ENCODE measurements at regions not wholly inside any gene's neighbourhood (a gene's known extent, or its start where the extent isn't known, plus 50 kb on each side); places are given as distances from the start of the nearest gene placed in this dataset.

DNA sequence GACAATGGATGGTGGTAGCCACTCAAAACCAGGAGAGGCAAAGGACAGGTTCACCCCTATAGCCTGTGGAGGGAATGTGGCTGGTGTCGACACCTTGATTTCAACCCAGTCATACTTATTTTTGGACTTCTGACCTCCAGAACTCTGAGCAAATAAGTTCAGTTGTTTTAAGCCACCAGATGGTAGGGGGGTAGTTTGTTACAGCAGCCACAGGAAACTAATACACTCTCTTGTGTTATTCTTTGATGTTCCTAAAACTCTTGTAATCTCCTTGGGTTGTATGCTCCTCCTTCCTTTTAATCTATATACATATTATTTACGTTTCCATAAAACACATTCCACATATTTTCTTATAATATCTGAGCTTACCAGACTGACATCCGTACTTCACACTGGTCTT, 65.9 kb downstream of the ZBTB18 start:
- no peak for DNase-seq (ENCODE audit: low read depth)
- H3K4me3 ChIP-seq (ENCODE audit: low read length), result no peak overlapping the region
- TF ChIP-seq, protein P1, sequence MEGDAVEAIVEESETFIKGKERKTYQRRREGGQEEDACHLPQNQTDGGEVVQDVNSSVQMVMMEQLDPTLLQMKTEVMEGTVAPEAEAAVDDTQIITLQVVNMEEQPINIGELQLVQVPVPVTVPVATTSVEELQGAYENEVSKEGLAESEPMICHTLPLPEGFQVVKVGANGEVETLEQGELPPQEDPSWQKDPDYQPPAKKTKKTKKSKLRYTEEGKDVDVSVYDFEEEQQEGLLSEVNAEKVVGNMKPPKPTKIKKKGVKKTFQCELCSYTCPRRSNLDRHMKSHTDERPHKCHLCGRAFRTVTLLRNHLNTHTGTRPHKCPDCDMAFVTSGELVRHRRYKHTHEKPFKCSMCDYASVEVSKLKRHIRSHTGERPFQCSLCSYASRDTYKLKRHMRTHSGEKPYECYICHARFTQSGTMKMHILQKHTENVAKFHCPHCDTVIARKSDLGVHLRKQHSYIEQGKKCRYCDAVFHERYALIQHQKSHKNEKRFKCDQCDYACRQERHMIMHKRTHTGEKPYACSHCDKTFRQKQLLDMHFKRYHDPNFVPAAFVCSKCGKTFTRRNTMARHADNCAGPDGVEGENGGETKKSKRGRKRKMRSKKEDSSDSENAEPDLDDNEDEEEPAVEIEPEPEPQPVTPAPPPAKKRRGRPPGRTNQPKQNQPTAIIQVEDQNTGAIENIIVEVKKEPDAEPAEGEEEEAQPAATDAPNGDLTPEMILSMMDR (IDR thresholded peaks at IDR 0.05; ENCODE audit: insufficient read depth, low read depth, low read length, missing control alignments), result no peak

DNA sequence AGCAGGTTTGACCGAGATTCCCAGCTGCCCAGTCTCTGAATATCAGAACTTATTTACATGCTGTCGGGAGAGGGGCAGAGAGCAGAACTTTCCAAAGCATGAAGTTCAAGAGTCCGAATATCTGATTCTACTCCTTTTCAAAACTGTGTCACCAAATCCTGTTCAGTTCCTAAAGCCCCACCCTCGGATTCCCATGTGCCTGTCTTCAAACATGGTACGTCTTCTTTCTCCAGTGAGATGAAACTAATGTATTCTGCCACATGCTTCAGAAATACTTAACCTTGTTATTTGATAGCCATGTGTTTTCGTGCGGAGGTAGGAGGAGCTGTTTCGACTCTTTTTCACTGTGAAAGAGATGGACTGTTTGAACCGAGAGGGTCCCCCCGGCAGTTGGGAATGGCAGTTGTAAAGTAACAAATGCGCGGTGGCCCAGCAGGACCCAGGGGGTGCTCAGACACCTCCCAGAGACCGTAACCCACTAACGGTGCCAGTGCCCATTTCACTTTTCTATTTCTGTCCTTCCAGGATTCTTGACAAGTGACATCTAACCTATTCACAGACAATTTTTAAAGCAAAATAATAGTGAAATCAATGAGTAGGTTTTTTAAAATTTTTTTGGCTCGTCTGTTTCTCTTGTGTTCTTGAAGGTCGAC, 67.2 kb downstream of the ZBTB18 start:
- no peak overlapping the region for H3K4me3 ChIP-seq (ENCODE audit: low read length)
- TF ChIP-seq, protein P1 (IDR thresholded peaks at IDR 0.05; ENCODE audit: insufficient read depth, low read depth, low read length, missing control alignments), result no peak
- no peak for DNase-seq (ENCODE audit: low read depth)

DNA sequence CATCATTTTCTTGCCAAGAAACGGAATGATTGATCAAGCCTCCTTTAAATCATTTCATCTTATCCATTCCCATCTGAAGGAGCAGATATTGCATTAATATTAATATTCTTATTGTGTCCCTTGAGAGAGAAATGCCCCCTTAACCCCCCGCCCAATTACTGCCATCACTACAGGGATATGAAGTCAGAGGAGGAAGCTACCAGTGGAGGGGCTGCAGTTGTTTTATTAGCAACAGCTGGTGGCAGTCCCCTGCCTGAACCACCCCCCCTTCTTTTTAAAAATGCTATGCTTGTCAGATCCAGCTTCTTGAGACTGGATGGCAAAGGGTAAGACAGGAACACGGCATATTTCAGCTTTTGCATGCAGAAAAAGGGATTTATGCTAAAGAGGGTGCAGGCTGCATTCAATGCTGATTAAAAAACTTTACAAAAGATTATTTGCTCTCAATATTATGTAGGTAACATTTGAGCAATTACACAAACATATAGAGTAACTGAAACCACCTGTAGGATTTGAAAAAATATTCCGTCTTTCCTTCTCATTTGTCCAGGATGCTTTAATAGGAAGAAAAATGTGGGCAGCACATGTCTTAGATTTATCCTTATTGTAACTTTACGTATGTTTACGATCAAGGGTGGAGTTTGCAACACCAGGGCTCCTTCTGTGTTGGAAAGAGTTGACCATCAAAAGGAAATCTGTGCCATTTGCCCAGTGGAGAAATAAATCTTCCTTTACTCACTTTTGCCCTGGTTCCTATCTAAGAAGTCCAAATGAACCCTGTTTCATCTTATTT, 77.7 kb downstream of the ZBTB18 start:
- H3K4me3 ChIP-seq (ENCODE audit: low read length), result no peak overlapping the region
- TF ChIP-seq, protein P1 (IDR thresholded peaks at IDR 0.05; ENCODE audit: insufficient read depth, low read depth, low read length, missing control alignments), result no peak
- DNase-seq (ENCODE audit: low read depth), result no peak

DNA sequence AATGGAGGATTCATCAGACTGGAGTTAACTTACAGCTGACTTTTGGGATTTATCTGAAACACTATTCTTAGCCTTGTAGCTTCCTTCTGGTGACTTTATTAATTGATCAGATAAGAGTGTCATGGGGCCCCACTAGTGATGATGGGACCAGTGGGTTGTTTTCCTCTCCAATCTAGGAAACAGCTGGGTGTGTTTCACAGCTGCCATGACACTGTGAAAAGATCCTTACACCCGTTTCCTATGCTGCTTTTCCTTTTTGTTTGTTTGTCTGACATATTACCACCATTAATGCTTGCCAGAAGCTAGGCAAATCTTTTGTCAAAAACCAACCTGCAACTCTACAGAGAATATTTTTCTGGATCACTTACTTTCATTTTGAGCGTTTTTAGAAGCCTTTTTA, 86.2 kb downstream of the ZBTB18 start:
- no peak for DNase-seq (ENCODE audit: low read depth)
- TF ChIP-seq, protein P1 (IDR thresholded peaks at IDR 0.05; ENCODE audit: insufficient read depth, low read depth, low read length, missing control alignments), result no peak
- no peak overlapping the region for H3K4me3 ChIP-seq (ENCODE audit: low read length)

DNA sequence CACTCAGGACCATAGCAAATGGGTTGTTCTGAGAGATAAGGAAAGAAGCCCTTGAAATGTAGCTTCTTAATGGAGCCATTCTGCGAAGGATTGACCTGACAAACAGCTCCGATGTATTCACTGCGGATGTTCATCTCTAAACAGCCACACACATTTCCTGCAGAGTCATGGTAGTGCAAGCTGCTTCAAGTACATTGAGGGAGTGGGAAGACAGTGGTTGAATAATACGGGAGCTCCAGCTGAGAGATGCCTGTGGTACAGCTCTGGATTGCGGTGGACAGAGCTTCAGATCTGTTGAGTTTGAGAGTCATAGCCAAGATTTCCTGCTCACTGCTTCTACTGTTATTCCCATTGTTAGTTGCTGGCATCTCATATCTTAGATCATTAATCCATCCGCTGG, 86.6 kb downstream of the ZBTB18 start:
- DNase-seq (ENCODE audit: low read depth), result peak; percentile 4
- TF ChIP-seq, protein P1 (IDR thresholded peaks at IDR 0.05; ENCODE audit: insufficient read depth, low read depth, low read length, missing control alignments), result no peak
- no peak overlapping the region for H3K4me3 ChIP-seq (ENCODE audit: low read length)

DNA sequence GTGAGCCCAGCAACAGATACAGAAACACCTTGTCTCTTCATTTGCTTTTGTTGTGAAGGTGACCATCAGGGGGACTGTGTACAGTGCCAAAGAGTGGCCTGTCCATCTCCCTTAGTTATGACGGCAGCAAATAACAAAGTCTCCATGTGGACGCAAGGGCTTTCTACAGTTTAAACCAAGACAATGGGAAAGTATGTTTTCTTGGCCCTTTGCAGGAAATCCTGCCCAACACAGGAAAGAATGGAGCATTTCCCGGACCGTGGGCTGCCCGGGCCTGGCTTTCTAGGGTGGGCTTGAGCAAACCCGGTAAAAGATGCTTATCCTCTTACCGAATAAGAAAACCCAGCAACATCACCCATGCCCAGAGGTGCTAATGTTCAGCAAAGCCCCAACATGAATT, 87.3 kb downstream of the ZBTB18 start:
- no peak overlapping the region for H3K4me3 ChIP-seq (ENCODE audit: low read length)
- TF ChIP-seq, protein P1 (IDR thresholded peaks at IDR 0.05; ENCODE audit: insufficient read depth, low read depth, low read length, missing control alignments), result no peak
- DNase-seq (ENCODE audit: low read depth), result no peak

Data from epithelial cell of esophagus (primary cell).